ENCODE measurements at regions not wholly inside any gene's neighbourhood (a gene's known extent, or its start where the extent isn't known, plus 50 kb on each side); places are given as distances from the start of the nearest gene placed in this dataset.
A peak's percentile ranks its signal among the peaks of the same experiment; 100 is the strongest.

- Histone ChIP-seq H3K4me3 (ENCODE audit: control extremely low read depth in 1 of 5, extremely low read depth in 1 of 5, insufficient read depth in 1 of 5, low read depth in 2 of 5, low read length in 4 of 5) (peak overlapping the region; percentile 67 to 87 (median 72)), H3K4me1 (ENCODE audit: control insufficient read depth in 2 of 2, insufficient read depth in 2 of 2, low read length in 2 of 2) (peaks cover 8 to 14% of the 10 kb centered on the region in 2 donors), H3K27ac (ENCODE audit: low read length in 2 of 2) (peak overlapping the region in 1 of 2 donors; percentile 67), H2AFZ (ENCODE audit: insufficient read depth, low read depth, low read length, poor library complexity, severe bottlenecking) (peak overlapping the region; percentile 94), H3K27me3 (replicated peaks in 1 of 4; ENCODE audit: control extremely low read depth in 1 of 4, control insufficient read depth in 3 of 4, insufficient read depth in 4 of 4, low read length in 3 of 4) (no peaks in the 10 kb centered on the region), H3K9ac (ENCODE audit: low read length) (peak overlapping the region; percentile 82), H4K20me1 (ENCODE audit: control insufficient read depth, insufficient read depth, low read length, poor library complexity, severe bottlenecking) (no peaks in the 10 kb centered on the region), H3K36me3 (replicated peaks in 1 of 2; ENCODE audit: control extremely low read depth in 1 of 2, control insufficient read depth in 1 of 2, extremely low read depth in 1 of 2, insufficient read depth in 2 of 2, low read length in 1 of 2) (no peaks in the 10 kb centered on the region), H3K79me2 (ENCODE audit: control insufficient read depth, insufficient read depth, low read length) (peaks cover 7% of the 10 kb centered on the region), H3K4me2 (replicated peaks; ENCODE audit: low read depth, low read length, poor library complexity, severe bottlenecking) (peak overlapping the region; percentile 83), H3K9me3 (ENCODE audit: control extremely low read depth in 1 of 3, control insufficient read depth in 2 of 3, insufficient read depth in 1 of 3, low read length in 2 of 3) (no peaks in the 10 kb centered on the region)
- no peak for TF ChIP-seq EZH2 (IDR thresholded peaks at IDR 0.05; ENCODE audit: borderline replicate concordance, insufficient read depth, low read depth, low read length, poor library complexity, severe bottlenecking)
- TF ChIP-seq CTCF (IDR thresholded peaks at IDR 0.05) = no peak
- no peaks in the 10 kb centered on the region for H3K27me3 Mint-ChIP-seq
- ATAC-seq (ENCODE audit: low read depth) (peak; percentile 70), DNase-seq (peak; percentile 72)
- peak overlapping the region; percentile 86 for H3K27ac Mint-ChIP-seq
- no peaks in the 10 kb centered on the region for H3K9me3 Mint-ChIP-seq (ENCODE audit: insufficient read depth)
- ChIA-PET CTCF (interaction anchor here (1.0 to 14.6 kb wide), 15 partner anchors 9 to 221 kb away, joined by 3 to 331 read pairs (median 7); partner anchors contain the start of gene WIPF1), POLR2A (interaction anchor here (1.1 to 3.4 kb wide), 3 partner anchors 49 to 103 kb away, joined by 5 to 10 read pairs (median 6); no protein-coding TSS in a partner anchor)
- H3K4me1 Mint-ChIP-seq = peaks cover 21% of the 10 kb centered on the region
- intact Hi-C loops (cut with micrococcal nuclease) = loop anchor here (1.0 to 5.0 kb wide), 5 partner anchors 48 to 285 kb away; partner anchors contain the start of genes SCRN3 and WIPF1
- H3K4me3 Mint-ChIP-seq = peak overlapping the region; percentile 93
- WGBS (ENCODE audit: insufficient coverage) = under 1% methylated on average over 88 of the region's 97 CpGs
Observed at GRCh38 chr2:174682578-174683391, 81.5 kb downstream of the CHRNA1 start.
